ENCODE measurements at regions not wholly inside any gene's neighbourhood (a gene's known extent, or its start where the extent isn't known, plus 50 kb on each side); places are given as distances from the start of the nearest gene placed in this dataset.
"Not testable (repeated sequence)": the region's sequence is repeated elsewhere in the genome, so short reads cannot be mapped to it uniquely, and the experiment has no call there.

GRCh38 chr17:27950995-27951394 is 57.8 kb upstream of the LYRM9 start:
- no peak overlapping the region for H3K4me3 ChIP-seq (replicated peaks; ENCODE audit: low read depth, low read length)
- H3K27me3 ChIP-seq (replicated peaks; ENCODE audit: control insufficient read depth, insufficient read depth, low read length) = no peaks in the 10 kb centered on the region
- TF ChIP-seq, protein P1, sequence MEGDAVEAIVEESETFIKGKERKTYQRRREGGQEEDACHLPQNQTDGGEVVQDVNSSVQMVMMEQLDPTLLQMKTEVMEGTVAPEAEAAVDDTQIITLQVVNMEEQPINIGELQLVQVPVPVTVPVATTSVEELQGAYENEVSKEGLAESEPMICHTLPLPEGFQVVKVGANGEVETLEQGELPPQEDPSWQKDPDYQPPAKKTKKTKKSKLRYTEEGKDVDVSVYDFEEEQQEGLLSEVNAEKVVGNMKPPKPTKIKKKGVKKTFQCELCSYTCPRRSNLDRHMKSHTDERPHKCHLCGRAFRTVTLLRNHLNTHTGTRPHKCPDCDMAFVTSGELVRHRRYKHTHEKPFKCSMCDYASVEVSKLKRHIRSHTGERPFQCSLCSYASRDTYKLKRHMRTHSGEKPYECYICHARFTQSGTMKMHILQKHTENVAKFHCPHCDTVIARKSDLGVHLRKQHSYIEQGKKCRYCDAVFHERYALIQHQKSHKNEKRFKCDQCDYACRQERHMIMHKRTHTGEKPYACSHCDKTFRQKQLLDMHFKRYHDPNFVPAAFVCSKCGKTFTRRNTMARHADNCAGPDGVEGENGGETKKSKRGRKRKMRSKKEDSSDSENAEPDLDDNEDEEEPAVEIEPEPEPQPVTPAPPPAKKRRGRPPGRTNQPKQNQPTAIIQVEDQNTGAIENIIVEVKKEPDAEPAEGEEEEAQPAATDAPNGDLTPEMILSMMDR (IDR thresholded peaks at IDR 0.05; ENCODE audit: insufficient read depth, low read length, poor library complexity, severe bottlenecking) = no peak
- DNase-seq (ENCODE audit: extremely low read depth, insufficient read length) = no peak
- no peaks in the 10 kb centered on the region for H3K36me3 ChIP-seq (ENCODE audit: control insufficient read depth, insufficient read depth, low read length)

DNA sequence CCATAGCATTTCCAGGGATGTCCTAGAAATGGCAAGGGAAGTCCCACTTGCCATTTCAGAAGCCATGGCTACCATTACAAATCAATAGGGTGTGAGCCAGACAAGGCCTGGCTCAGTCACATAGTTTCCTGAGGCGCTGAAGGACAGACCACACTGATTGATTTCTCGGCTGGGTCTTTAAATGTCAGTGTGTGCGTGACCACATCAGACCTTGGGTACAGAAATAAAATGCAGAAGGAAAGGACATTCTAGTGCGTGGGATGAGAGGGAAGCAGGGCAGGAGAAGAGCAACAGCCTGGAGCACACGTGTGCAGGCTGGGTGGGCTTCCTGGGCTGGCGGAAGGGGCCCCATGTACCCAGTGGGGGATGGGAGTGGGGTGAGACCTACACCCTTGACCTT is 58.7 kb upstream of the LYRM9 start:
- DNase-seq (ENCODE audit: extremely low read depth, insufficient read length) = no peak
- Histone ChIP-seq H3K4me3 (replicated peaks; ENCODE audit: low read depth, low read length) (no peak overlapping the region), H3K36me3 (ENCODE audit: control insufficient read depth, insufficient read depth, low read length) (no peaks in the 10 kb centered on the region), H3K27me3 (replicated peaks; ENCODE audit: control insufficient read depth, insufficient read depth, low read length) (no peaks in the 10 kb centered on the region)
- TF ChIP-seq, protein P1 (IDR thresholded peaks at IDR 0.05; ENCODE audit: insufficient read depth, low read length, poor library complexity, severe bottlenecking) = no peak

GRCh38 chr17:27952366-27952765 is 59.2 kb upstream of the LYRM9 start:
- Histone ChIP-seq H3K4me3 (replicated peaks; ENCODE audit: low read depth, low read length) (no peak overlapping the region), H3K36me3 (ENCODE audit: control insufficient read depth, insufficient read depth, low read length) (no peaks in the 10 kb centered on the region), H3K27me3 (replicated peaks; ENCODE audit: control insufficient read depth, insufficient read depth, low read length) (no peaks in the 10 kb centered on the region)
- TF ChIP-seq, protein P1 (IDR thresholded peaks at IDR 0.05; ENCODE audit: insufficient read depth, low read length, poor library complexity, severe bottlenecking) = no peak
- no peak for DNase-seq (ENCODE audit: extremely low read depth, insufficient read length)

- TF ChIP-seq, protein P1 (IDR thresholded peaks at IDR 0.05; ENCODE audit: insufficient read depth, low read length, poor library complexity, severe bottlenecking) = no peak
- H3K36me3 ChIP-seq (ENCODE audit: control insufficient read depth, insufficient read depth, low read length) = no peaks in the 10 kb centered on the region
- DNase-seq (ENCODE audit: extremely low read depth, insufficient read length) = no peak
These were observed 61.7 kb upstream of the LYRM9 start for GRCh38 chr17:27954548-27955495.

GRCh38 chr17:27956601-27957445 is 63.7 kb upstream of the LYRM9 start:
- no peak overlapping the region for H3K4me3 ChIP-seq (replicated peaks; ENCODE audit: low read depth, low read length)
- DNase-seq (ENCODE audit: extremely low read depth, insufficient read length) = no peak

More at GRCh38 chr17:27954548-27955495, 61.7 kb upstream of the LYRM9 start:
- Histone ChIP-seq H3K4me3 (replicated peaks; ENCODE audit: low read depth, low read length) (no peak overlapping the region), H3K27me3 (replicated peaks; ENCODE audit: control insufficient read depth, insufficient read depth, low read length) (no peaks in the 10 kb centered on the region)

GRCh38 chr17:27957446-27957793 is 64.3 kb upstream of the LYRM9 start:
- not testable (repeated sequence) for H3K27me3 ChIP-seq (replicated peaks; ENCODE audit: control insufficient read depth, insufficient read depth, low read length); H3K4me3 ChIP-seq (replicated peaks; ENCODE audit: low read depth, low read length); DNase-seq (ENCODE audit: extremely low read depth, insufficient read length); H3K36me3 ChIP-seq (ENCODE audit: control insufficient read depth, insufficient read depth, low read length)

More at GRCh38 chr17:27956601-27957445, 63.7 kb upstream of the LYRM9 start:
- TF ChIP-seq, protein P1 (IDR thresholded peaks at IDR 0.05; ENCODE audit: insufficient read depth, low read length, poor library complexity, severe bottlenecking) = no peak
- Histone ChIP-seq H3K27me3 (replicated peaks; ENCODE audit: control insufficient read depth, insufficient read depth, low read length) (no peaks in the 10 kb centered on the region), H3K36me3 (ENCODE audit: control insufficient read depth, insufficient read depth, low read length) (no peaks in the 10 kb centered on the region)

Measured in GM06990 (cell line).